GM12892 (cell line): ENCODE measurements at regions not wholly inside any gene's neighbourhood (a gene's known extent, or its start where the extent isn't known, plus 50 kb on each side); places are given as distances from the start of the nearest gene placed in this dataset.

ENCODE experiments used
- POLR2A ChIP-seq: IDR thresholded peaks from 2 replicates; pipeline ENCODE4 v1.6.1; 2011; ENCODE audit warnings: low read depth, low read length, control low read depth
- TAF1 ChIP-seq: IDR thresholded peaks from 2 replicates; pipeline ENCODE4 v1.6.1; 2011; ENCODE audit warnings: low read depth, mild to moderate bottlenecking, control low read depth, low read length, borderline replicate concordance

GRCh38 chr18:45554389-45554737 is 60.9 kb upstream of the SLC14A2 start:
- TF ChIP-seq POLR2A (no peak), TAF1 (no peak)
